Osteocyte (in vitro differentiated cells): ENCODE measurements at regions not wholly inside any gene's neighbourhood (a gene's known extent, or its start where the extent isn't known, plus 50 kb on each side); places are given as distances from the start of the nearest gene placed in this dataset.

Experiments
- DNase-seq: peaks from one replicate; pipeline ENCODE4 v3.0.0; 2021; ENCODE audit warnings: mixed read lengths; ENCODE audit not compliant: unreplicated experiment; ENCODE audit errors: extremely low spot score
- H3K27ac Mint-ChIP-seq: one replicate; pipeline ENCODE4 v1.8.0; 2021; ENCODE audit warnings: mild to moderate bottlenecking, mixed read lengths; ENCODE audit not compliant: unreplicated experiment
- H3K27me3 Mint-ChIP-seq: one replicate; pipeline ENCODE4 v1.8.0; 2021; ENCODE audit warnings: mixed read lengths; ENCODE audit not compliant: unreplicated experiment
- H3K36me3 Mint-ChIP-seq: one replicate; pipeline ENCODE4 v1.8.0; 2021; ENCODE audit warnings: mixed read lengths; ENCODE audit not compliant: unreplicated experiment
- H3K4me1 Mint-ChIP-seq: one replicate; pipeline ENCODE4 v1.8.0; 2021; ENCODE audit warnings: mixed read lengths; ENCODE audit not compliant: unreplicated experiment
- H3K4me3 Mint-ChIP-seq: one replicate; pipeline ENCODE4 v1.8.0; 2021; ENCODE audit warnings: mild to moderate bottlenecking, moderate library complexity, mixed read lengths; ENCODE audit not compliant: unreplicated experiment
- H3K9me3 Mint-ChIP-seq: one replicate; pipeline ENCODE4 v1.8.0; 2021; ENCODE audit warnings: mixed read lengths; ENCODE audit not compliant: unreplicated experiment
- CTCF ChIP-seq: fragments of 200-600 bp; sonication (generic); IDR thresholded peaks from 2 replicates; pipeline ENCODE4 v1.5.0; 2021; ENCODE audit warnings: antibody characterized with exemption, mild to moderate bottlenecking, moderate library complexity

GRCh38 chr14:48936362-48936761, 649.8 kb downstream of the RPS29 start:
- no peaks in the 10 kb centered on the region for H3K4me1 Mint-ChIP-seq
- DNase-seq: no peak
- no peaks in the 10 kb centered on the region for H3K36me3 Mint-ChIP-seq
- H3K27ac Mint-ChIP-seq: no peak overlapping the region
- no peak overlapping the region for H3K4me3 Mint-ChIP-seq
- H3K9me3 Mint-ChIP-seq: peaks cover 7% of the 10 kb centered on the region
- H3K27me3 Mint-ChIP-seq: no peaks in the 10 kb centered on the region
- no peak for TF ChIP-seq CTCF

- TF ChIP-seq CTCF: no peak
- no peak overlapping the region for H3K27ac Mint-ChIP-seq
- DNase-seq: no peak
- H3K4me1 Mint-ChIP-seq: no peaks in the 10 kb centered on the region
- no peak overlapping the region for H3K4me3 Mint-ChIP-seq
- no peaks in the 10 kb centered on the region for H3K9me3 Mint-ChIP-seq
- H3K27me3 Mint-ChIP-seq: no peaks in the 10 kb centered on the region
- no peaks in the 10 kb centered on the region for H3K36me3 Mint-ChIP-seq
Observed at GRCh38 chr14:48925184-48925583, 661.0 kb downstream of the RPS29 start.

- no peaks in the 10 kb centered on the region for H3K4me1 Mint-ChIP-seq
- no peaks in the 10 kb centered on the region for H3K36me3 Mint-ChIP-seq
- H3K27me3 Mint-ChIP-seq: no peaks in the 10 kb centered on the region
- no peak overlapping the region for H3K4me3 Mint-ChIP-seq
- no peak overlapping the region for H3K27ac Mint-ChIP-seq
- no peak for TF ChIP-seq CTCF
- peaks cover 19% of the 10 kb centered on the region for H3K9me3 Mint-ChIP-seq
- DNase-seq: no peak
Observed at GRCh38 chr14:48914921-48915320, 671.3 kb downstream of the RPS29 start.

- H3K27ac Mint-ChIP-seq: no peak overlapping the region
- H3K9me3 Mint-ChIP-seq: peaks cover 19% of the 10 kb centered on the region
- DNase-seq: no peak
- no peak overlapping the region for H3K4me3 Mint-ChIP-seq
- no peaks in the 10 kb centered on the region for H3K4me1 Mint-ChIP-seq
- H3K27me3 Mint-ChIP-seq: no peaks in the 10 kb centered on the region
- TF ChIP-seq CTCF: no peak
- H3K36me3 Mint-ChIP-seq: no peaks in the 10 kb centered on the region
Observed at GRCh38 chr14:48914382-48914781, 671.8 kb downstream of the RPS29 start.

- Mint-ChIP-seq H3K4me3 (no peak overlapping the region), H3K27ac (no peak overlapping the region), H3K36me3 (no peaks in the 10 kb centered on the region), H3K27me3 (no peaks in the 10 kb centered on the region), H3K9me3 (no peaks in the 10 kb centered on the region), H3K4me1 (no peaks in the 10 kb centered on the region)
- no peak for TF ChIP-seq CTCF
- DNase-seq: no peak
Observed at GRCh38 chr14:48900565-48900964, 685.6 kb downstream of the RPS29 start.
